GM19468 (cell line): ENCODE measurements at regions not wholly inside any gene's neighbourhood (a gene's known extent, or its start where the extent isn't known, plus 50 kb on each side); places are given as distances from the start of the nearest gene placed in this dataset.

Experiments
- ATAC-seq: cut with Tn5 transposase; IDR thresholded peaks from one replicate; pipeline ENCODE4 v1.9.1; 2021; ENCODE audit warnings: mild to moderate bottlenecking, moderate library complexity, moderate number of reproducible peaks; ENCODE audit not compliant: unreplicated experiment; ENCODE audit errors: extremely low read depth

DNA sequence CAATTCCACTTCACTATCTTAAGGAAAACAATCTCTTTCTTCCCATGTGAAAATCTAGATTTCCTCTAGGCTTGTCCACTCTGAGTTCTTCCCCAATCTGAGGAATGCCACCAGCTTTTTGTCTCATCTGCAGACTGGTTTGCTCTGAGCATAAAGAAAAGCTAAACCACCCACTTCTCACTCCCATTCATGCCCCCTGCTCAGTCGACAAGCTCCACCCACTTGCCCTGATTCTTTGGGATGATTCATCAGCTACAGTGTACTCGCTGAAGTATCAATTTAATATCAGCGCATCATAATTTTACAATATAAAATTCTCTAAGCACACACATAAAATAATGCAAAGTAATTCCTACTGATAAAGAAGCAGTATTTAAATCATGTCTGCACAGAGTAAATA, 209.1 kb downstream of the GRIN2B start:
- no peak for ATAC-seq

DNA sequence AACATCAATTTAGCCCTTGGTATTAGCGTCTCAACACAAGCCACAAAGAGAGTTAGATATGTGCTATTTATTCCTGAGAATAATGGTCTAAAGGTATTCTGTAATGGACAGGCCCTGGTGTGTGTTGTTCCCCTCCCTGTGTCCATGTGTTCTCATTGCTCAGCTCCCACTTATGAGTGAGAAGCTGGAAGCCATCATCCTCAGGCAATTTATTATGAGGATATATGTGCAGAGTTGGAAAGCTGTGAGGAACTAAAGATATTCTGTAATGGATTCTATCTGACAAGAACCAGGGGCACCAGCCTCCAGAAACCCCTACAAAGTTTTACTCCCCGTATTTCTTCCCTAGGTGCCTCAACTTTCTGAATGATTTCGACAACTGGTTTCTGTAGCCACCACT, 210.8 kb downstream of the GRIN2B start:
- no peak for ATAC-seq

DNA sequence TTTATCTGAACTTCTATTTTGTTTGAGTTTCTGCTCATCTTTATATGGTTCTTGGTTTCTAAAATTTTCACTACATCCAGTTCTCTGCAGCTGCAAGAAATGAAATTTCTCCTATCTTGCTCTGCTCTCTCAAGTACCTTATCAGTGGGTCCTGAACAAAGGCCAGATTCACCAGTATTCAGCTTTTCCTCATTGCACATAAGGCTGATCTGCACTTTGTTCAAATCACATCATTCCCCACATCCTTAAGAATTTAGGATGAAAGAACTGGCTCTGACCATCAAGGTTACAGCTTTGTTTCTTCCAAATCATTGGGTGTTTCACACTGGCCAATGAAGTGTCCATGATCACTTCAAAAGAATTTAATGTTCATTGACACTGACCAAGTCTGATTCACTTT, 211.4 kb downstream of the GRIN2B start:
- ATAC-seq, result no peak

DNA sequence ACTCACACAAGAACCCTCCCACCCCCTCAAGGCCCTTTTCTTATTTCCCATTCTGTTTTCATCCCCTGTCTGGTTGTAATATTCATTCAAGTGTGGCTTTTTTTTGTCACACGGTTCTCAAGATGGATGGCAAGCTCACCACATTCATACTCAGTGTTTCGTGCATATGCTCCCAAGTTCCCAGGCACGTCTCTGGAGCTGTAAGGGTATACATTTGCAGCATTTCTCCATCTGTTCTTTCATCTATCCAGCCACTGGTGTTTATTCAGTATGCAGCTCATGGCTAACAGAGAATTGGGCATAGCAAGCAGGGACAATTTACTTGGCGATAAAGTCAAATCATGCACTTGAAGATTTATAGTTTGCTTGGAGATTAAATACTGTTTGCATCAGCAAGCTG, 212.1 kb downstream of the GRIN2B start:
- ATAC-seq, result no peak

DNA sequence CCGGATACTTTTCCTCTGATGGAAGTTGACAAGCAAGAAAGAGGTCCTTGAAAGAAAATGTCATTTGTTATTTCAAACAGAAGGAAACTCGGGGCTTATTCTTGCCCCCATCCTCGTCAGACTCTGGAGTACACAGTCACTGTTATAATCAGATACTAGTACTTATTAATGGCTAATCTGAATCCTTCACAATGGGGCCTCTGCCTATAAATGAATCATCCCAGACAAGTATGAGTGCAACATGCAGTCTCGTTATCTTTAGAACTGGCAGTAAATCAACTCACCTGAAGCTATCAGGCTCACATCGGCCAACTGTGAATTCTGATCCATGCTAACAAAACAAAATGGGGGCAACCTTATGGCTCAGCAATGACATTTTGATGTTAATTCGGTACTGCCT, 216.7 kb downstream of the GRIN2B start:
- no peak for ATAC-seq

DNA sequence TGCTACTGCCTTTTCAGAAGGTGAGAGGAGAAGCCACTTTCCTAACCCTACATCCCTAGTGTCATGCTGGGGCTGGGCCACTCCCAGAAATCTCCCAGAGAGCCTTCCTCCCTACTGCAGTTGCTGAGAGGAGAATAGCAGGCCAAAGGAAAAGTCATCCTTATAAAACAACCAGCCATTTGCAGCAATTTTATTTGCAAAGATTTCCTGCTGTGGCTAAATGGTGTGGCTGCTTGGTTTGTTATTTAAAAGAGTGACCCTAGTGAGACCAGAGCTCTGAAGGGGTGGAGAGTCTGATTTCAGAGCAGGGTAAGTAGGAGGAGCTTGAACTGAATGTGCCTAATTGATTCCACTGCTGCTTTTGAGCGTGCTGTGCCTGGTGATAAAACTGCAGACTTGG, 232.0 kb downstream of the GRIN2B start:
- no peak for ATAC-seq

DNA sequence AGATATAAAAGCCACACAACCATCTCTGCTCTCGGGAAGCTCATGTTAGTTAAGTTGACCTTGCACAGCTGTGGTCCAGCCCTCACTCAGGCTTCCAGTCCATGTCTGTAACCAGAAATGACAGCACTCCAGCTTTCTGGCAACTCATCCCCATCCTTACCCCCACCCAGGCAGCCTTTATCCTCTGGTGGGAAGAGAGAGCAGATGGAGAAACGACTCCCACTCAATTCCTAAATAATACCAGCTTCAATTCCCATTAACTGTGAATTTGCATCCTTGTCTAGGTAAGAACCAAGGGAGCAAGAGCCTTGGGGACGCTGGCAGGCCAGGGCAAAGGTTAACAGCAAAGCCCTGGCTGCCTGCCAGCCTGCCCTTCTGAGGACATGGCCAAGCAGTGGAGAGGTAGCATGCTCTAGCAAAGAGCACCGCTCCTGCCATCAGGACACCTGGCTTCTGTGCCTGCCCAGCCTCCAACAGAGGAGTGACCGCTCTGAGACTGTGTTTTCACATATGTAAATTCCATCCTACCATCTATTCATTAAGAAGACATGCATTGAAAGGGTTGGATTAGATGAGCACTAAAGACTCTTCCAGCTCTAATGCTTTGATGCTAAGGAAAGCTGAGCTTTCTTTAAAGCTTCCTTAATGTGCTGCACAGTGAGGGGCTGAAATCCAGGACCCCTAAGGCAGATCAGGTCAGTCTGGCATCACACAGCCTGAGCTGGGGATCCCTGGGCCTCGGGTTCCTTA, 236.1 kb downstream of the GRIN2B start:
- no peak for ATAC-seq

DNA sequence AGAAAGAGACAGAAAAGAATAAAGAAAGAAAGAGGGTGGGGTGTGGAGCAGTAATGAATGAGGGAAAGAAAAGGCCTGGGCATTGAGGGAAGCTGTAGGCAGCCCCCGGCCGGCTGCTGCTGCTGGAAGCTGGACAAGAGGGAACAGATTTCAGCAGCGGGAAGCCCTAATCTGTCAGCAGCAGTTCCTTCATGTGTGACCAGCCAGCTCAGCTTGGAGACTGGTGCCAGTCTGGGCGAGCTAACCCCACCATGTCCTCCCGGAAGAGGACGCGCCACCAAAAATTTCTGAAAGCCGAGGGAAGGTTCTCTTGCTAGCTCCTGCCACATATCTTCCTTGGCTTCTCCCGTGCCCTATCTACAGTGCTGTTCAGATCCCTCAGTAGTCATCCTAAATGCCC, 236.8 kb downstream of the GRIN2B start:
- no peak for ATAC-seq

DNA sequence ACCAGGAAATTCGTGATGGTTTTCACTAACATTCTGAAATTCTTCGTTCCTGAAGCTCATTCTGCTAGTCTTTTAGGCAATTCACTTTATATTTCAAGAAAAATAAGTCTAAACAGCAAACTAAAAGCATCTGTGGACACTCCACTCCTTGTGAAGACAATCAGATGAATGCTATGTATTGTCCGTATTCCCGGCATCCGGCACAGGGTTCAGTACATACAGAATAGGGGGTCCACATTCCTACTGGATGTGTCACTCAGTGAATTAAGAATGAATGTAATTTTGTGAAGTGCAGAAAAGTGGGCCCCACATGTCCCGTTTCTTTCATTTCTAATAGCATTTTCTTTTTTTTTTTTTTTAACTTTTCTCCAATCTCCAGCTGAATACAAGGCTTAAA, 241.3 kb downstream of the GRIN2B start:
- ATAC-seq, result no peak

DNA sequence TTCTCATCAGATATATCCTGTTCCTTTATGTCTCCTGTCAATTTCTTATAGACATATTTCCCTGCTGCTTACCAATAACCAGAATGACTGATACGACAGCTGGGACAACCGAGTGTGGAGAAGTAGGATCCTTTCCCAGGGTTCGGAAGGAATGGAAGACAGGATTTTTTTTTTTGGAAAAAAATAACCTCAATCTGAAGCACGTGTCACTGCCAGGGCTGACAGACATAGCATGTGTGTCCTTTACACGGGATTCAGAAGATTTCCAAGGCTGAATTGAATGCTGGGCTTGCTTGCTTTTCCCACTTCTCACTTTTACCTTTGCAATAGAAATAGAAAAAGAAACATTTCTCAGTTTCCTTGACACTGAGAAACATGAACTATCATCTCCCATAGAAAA, 245.7 kb downstream of the GRIN2B start:
- ATAC-seq, result no peak

DNA sequence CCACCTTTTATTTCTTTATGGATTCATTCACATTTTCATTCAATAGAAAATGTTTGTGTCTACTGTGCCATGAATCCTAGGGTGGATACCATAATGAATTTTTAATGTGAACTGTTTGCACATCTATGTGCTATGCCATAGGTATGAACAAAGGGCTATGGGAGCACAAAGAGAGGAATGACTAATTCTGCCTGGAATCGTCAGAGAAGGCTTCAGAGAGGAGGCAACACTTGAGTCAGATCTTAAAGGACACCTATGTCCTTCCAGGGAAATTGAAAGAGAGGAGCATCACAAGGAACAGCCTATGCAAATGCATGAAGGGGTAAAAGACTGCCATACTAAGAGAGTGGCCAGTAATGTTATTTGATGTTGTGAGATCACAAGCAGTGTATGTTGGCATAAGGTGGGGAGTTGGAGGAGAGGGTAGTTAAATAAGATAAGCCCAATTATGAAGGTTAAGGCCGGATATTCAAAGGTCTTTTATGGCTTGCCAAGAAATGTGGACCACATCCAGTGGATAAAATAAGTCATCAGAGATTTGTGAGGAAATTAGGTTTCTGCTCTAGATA, 246.7 kb downstream of the GRIN2B start:
- ATAC-seq, result no peak

DNA sequence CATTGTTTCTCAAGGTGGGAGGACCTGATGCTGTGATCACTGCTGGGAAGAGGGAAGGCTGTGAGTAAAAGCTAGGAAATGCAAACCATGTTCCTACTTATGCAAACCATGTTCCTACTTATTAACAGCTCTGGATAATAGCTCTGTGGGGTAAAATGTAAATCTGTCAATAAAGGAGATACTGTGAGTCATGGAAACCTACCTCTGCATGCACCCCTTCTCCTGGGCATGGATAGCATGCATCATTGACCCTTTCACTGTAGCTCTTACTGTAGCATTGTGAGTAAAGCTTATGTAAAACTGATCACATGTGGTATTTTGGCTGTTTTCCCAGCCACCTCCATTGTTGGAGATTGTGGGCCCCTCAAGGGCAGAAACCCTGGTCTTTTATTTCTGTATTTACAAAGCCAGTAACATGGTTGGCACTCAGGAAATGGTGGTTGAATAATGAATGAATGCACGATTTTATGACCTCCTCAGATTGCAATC, 253.7 kb downstream of the GRIN2B start:
- no peak for ATAC-seq

DNA sequence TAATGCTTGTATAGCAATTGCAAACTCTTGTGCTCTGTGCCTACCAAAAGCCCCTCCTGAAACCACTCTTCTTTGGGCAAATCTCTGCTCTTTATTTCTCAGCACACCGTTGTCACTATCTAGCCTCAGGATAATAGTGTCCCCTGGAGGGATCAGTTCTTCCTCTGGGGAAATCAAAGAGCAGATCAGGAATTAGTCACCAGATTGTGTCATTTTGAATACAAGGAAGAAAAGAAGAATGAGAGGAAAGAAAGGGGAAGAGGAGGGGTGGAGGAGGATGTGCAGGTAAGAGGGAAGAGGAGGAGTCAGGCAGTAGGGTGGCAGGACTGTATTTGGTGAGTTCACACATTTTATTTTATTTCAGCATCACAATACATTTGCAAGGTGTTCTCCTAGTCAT, 256.4 kb downstream of the GRIN2B start:
- no peak for ATAC-seq

DNA sequence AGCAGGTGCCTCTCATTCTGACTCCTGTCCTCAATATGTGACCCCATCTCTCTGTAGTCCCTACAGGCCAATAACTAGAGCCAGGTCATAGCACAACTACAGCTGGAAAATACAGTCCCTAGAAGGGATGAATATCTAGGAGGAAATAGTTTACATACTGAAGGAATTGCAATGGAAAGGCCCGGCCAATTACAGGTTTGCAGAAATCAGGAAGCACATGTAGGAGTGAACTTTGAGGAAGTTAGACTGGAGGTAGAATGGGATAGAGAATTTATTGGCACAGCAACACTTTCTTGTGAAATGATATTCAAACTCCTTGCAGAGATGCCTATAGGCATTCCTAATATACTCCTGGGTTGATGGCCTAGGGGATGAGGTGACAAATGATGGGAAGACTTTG, 257.3 kb downstream of the GRIN2B start:
- no peak for ATAC-seq

DNA sequence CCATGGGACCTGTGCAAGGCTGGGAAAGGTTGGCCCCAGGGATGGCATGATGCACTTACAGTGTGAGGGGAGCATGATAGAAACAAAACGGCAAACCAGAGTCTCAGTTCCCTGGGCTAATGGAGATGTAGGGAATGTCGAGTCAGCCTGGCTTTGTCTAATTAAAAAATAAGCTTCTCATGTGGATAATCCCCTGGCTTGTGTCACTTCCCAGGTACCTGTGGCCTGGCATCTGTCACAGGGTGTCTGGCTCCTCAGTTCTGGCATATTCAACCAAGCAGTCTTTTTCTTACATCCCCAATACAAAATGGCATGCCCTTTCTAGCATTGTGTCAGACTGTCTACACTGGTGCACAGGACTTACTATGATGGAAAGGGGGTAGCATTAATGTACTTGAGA, 261.4 kb downstream of the GRIN2B start:
- ATAC-seq, result no peak

DNA sequence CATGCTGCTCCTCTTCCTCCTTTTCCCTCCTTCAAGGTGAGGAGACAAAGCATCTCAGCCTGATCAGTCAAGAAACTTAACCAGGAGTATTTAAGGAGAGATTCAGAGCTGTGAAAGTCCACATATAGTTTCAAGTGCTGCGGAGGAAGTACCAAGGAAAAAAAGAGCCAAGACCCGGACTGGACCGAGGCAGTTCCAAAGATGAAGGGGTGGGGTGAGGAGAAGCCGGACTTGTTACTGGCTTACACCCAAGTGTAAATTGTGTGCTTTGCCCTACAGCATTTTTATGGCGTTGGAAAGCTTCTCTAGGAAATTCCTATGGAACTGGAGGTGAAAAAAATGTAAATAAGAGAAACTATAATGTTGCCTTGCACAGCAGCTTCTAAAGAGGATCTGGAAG, 263.1 kb downstream of the GRIN2B start:
- no peak for ATAC-seq

DNA sequence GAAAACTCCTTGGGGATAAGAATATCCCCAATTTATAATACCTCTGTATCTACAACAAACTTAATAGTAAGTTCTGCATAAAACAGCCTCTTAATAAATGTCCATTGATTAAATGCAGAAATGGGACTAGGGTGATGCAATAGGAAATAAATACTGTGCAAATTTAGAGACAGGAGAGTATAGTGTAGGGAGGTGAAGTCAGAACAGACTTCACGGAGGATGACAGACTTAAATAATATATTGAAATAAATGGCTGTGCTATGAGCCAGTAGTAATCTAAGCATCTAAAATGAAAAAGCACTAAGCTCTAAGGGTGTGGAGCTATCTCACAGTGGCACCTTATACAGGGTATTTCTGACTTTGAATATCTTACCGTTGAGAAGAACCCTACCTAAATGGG, 265.3 kb downstream of the GRIN2B start:
- ATAC-seq, result no peak

DNA sequence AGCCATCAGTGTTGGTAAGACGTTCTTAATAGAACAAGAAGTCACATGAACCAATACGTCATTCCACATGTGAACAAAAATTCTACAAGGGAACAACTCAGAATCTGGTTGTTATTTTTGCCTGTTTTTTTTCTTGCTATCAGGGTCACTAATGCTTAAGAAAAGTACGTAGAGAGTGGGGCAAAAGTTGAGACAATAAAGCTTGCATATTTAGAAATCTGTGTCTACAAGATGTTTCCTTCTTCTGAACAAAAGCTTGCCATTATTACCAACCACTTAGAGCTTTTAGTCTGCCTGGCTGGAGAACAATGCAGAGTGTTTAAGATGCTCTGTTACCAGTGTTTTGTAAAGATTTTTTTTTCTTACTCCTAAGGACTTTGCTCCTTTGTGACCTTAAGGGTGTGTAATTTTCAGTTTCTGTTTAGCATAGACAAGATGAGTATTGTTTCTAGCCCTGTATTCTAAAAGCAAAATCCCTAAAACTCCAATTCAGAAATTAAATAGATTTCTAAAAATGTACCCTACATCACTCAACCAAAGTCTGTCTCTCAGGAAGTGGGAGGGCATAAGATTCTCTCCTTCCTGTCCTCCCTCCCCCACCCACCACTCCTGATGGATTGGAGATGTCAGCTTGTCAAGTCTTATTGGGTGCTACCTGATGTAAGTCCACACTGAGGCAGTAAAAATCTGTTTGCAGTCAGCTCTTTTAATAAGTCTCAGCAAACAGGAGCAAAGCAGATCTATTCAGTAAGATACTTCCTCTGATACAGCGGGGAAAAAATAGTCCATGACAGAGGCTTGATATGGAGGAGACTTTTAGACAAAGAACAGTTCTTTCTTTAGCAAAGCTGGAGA, 267.6 kb downstream of the GRIN2B start:
- no peak for ATAC-seq

DNA sequence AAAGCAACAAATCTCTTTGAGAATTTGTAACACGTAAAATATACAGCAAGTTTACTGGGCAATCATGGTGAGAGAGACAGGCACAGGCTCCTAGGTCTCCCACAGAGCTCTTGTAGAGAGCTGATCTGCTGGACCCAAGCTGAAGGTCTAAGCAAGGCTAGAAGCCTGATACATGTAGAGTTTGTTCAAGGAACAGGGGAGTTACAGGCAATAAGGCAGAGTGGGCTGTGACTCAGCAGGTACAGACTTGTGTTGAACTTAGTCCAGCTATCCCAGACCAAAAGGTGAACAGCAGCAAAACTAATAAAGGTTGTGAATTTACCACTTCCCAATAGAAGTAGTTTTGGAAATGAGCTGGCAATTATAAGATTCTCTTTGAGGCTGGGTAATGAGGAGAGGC, 273.6 kb downstream of the GRIN2B start:
- ATAC-seq, result no peak

DNA sequence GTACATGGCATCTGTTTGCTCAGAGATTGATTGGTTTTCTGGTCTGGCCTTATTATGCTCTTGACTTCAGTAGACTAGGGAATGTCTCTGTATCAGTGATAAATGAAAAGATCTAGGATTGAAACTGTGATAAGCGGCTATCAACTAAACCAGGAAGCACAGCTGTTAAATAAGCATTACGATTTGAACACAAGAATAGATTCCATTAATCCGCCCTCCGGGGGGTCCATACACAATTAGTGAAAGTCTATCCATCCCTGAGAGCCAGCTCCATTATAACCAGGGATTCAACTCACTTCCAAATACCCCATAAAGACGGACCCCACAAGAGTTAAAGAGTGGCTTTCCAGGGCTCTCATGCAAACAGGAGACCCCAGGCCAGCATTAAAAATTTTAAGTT, 279.0 kb downstream of the GRIN2B start:
- ATAC-seq, result no peak

DNA sequence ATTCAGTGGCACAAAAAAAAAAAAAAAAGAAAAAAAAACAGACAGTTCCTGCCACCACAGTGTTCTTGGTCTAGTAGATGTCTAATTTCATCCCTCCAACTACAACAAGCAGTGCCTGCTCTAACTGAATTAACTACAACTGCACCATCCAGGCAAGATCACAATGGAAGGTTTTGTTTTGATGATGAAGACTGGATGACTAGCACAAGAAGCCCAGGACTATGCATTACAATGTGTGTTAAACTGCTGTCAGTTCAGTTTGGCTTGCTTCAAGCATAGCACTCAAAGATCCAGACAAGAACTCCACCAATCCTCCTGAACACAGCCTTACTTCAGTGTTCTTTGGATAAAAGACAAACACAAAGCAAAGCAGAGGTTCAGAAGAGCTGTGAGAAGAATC, 279.9 kb downstream of the GRIN2B start:
- no peak for ATAC-seq
